ENCODE measurements at regions not wholly inside any gene's neighbourhood (a gene's known extent, or its start where the extent isn't known, plus 50 kb on each side); places are given as distances from the start of the nearest gene placed in this dataset.

- H3K4me3 Mint-ChIP-seq (ENCODE audit: unreplicated experiment), result no peak overlapping the region
- H3K9me3 Mint-ChIP-seq (ENCODE audit: unreplicated experiment), result no peaks in the 10 kb centered on the region
- Histone ChIP-seq H3K4me1 (ENCODE audit: insufficient read depth, low read length) (no peaks in the 10 kb centered on the region), H4K20me1 (ENCODE audit: insufficient read depth, low read length) (no peaks in the 10 kb centered on the region), H3K4me2 (ENCODE audit: low read length) (no peak overlapping the region), H3K9ac (ENCODE audit: low read length) (no peak overlapping the region), H3K9me3 (ENCODE audit: insufficient read depth, low read depth, low read length) (no peaks in the 10 kb centered on the region), H3K27ac (ENCODE audit: low read depth, low read length) (no peak overlapping the region), H3K27me3 (ENCODE audit: insufficient read depth, low read length) (no peaks in the 10 kb centered on the region), H3K36me3 (ENCODE audit: insufficient read depth, low read length) (no peaks in the 10 kb centered on the region), H2AFZ (ENCODE audit: low read depth, low read length) (no peak overlapping the region), H3K79me2 (ENCODE audit: insufficient read depth, low read length) (no peaks in the 10 kb centered on the region), H3K4me3 (ENCODE audit: insufficient read depth, low read depth, low read length) (no peak overlapping the region)
- no peaks in the 10 kb centered on the region for H3K36me3 Mint-ChIP-seq (ENCODE audit: low read depth, unreplicated experiment)
- FAIRE-seq (no peak), DNase-seq (ENCODE audit: low read depth) (no peak)
- H3K4me1 Mint-ChIP-seq (ENCODE audit: low read depth, unreplicated experiment), result peaks cover 9% of the 10 kb centered on the region
- no peak for TF ChIP-seq CTCF (IDR thresholded peaks at IDR 0.05; ENCODE audit: insufficient read depth, low read depth, low read length)
- TF ChIP-seq EZH2 (IDR thresholded peaks at IDR 0.05; ENCODE audit: insufficient read depth, low read length), result no peak
- no peak overlapping the region for H3K27ac Mint-ChIP-seq (ENCODE audit: unreplicated experiment)
- no peaks in the 10 kb centered on the region for H3K27me3 Mint-ChIP-seq (ENCODE audit: low read depth, unreplicated experiment)
Measured at GRCh38 chr2:220068846-220069245, 441.4 kb downstream of the SLC4A3 start.

GRCh38 chr2:220070349-220070748 is 442.9 kb downstream of the SLC4A3 start:
- H3K79me2 ChIP-seq (ENCODE audit: insufficient read depth, low read length), result no peaks in the 10 kb centered on the region
- H3K4me2 ChIP-seq (ENCODE audit: low read length), result no peak overlapping the region
- no peak overlapping the region for H3K4me3 Mint-ChIP-seq (ENCODE audit: unreplicated experiment)
- peaks cover 3% of the 10 kb centered on the region for H3K4me1 Mint-ChIP-seq (ENCODE audit: low read depth, unreplicated experiment)
- H3K4me1 ChIP-seq (ENCODE audit: insufficient read depth, low read length), result no peaks in the 10 kb centered on the region
- H3K27ac ChIP-seq (ENCODE audit: low read depth, low read length), result no peak overlapping the region
- TF ChIP-seq EZH2 (IDR thresholded peaks at IDR 0.05; ENCODE audit: insufficient read depth, low read length) (no peak), CTCF (IDR thresholded peaks at IDR 0.05; ENCODE audit: insufficient read depth, low read depth, low read length) (no peak)
- no peak overlapping the region for H3K27ac Mint-ChIP-seq (ENCODE audit: unreplicated experiment)
- no peak overlapping the region for H3K9ac ChIP-seq (ENCODE audit: low read length)
- no peak overlapping the region for H2AFZ ChIP-seq (ENCODE audit: low read depth, low read length)
- no peaks in the 10 kb centered on the region for H3K27me3 Mint-ChIP-seq (ENCODE audit: low read depth, unreplicated experiment)
- H3K36me3 ChIP-seq (ENCODE audit: insufficient read depth, low read length), result no peaks in the 10 kb centered on the region
- no peaks in the 10 kb centered on the region for H3K9me3 Mint-ChIP-seq (ENCODE audit: unreplicated experiment)
- DNase-seq (ENCODE audit: low read depth) (no peak), FAIRE-seq (no peak)
- H3K4me3 ChIP-seq (ENCODE audit: insufficient read depth, low read depth, low read length), result no peak overlapping the region
- no peaks in the 10 kb centered on the region for H3K27me3 ChIP-seq (ENCODE audit: insufficient read depth, low read length)
- H4K20me1 ChIP-seq (ENCODE audit: insufficient read depth, low read length), result no peaks in the 10 kb centered on the region
- H3K9me3 ChIP-seq (ENCODE audit: insufficient read depth, low read depth, low read length), result no peaks in the 10 kb centered on the region
- H3K36me3 Mint-ChIP-seq (ENCODE audit: low read depth, unreplicated experiment), result no peaks in the 10 kb centered on the region

- TF ChIP-seq EZH2 (IDR thresholded peaks at IDR 0.05; ENCODE audit: insufficient read depth, low read length) (no peak), CTCF (IDR thresholded peaks at IDR 0.05; ENCODE audit: insufficient read depth, low read depth, low read length) (no peak)
- H3K36me3 ChIP-seq (ENCODE audit: insufficient read depth, low read length), result no peaks in the 10 kb centered on the region
- no peaks in the 10 kb centered on the region for H3K27me3 ChIP-seq (ENCODE audit: insufficient read depth, low read length)
- Mint-ChIP-seq H3K4me3 (ENCODE audit: unreplicated experiment) (no peak overlapping the region), H3K9me3 (ENCODE audit: unreplicated experiment) (no peaks in the 10 kb centered on the region), H3K36me3 (ENCODE audit: low read depth, unreplicated experiment) (no peaks in the 10 kb centered on the region), H3K4me1 (ENCODE audit: low read depth, unreplicated experiment) (peaks cover 3% of the 10 kb centered on the region), H3K27me3 (ENCODE audit: low read depth, unreplicated experiment) (no peaks in the 10 kb centered on the region), H3K27ac (ENCODE audit: unreplicated experiment) (no peak overlapping the region)
- no peaks in the 10 kb centered on the region for H3K79me2 ChIP-seq (ENCODE audit: insufficient read depth, low read length)
- H3K4me2 ChIP-seq (ENCODE audit: low read length), result no peak overlapping the region
- H3K4me1 ChIP-seq (ENCODE audit: insufficient read depth, low read length), result no peaks in the 10 kb centered on the region
- H2AFZ ChIP-seq (ENCODE audit: low read depth, low read length), result no peak overlapping the region
- no peak overlapping the region for H3K4me3 ChIP-seq (ENCODE audit: insufficient read depth, low read depth, low read length)
- no peak overlapping the region for H3K9ac ChIP-seq (ENCODE audit: low read length)
- FAIRE-seq, result no peak
- H4K20me1 ChIP-seq (ENCODE audit: insufficient read depth, low read length), result no peaks in the 10 kb centered on the region
- no peaks in the 10 kb centered on the region for H3K9me3 ChIP-seq (ENCODE audit: insufficient read depth, low read depth, low read length)
- no peak overlapping the region for H3K27ac ChIP-seq (ENCODE audit: low read depth, low read length)
- no peak for DNase-seq (ENCODE audit: low read depth)
Measured at GRCh38 chr2:220071696-220072095, 444.3 kb downstream of the SLC4A3 start.
